OCI-LY3 (cell line): ENCODE measurements at regions not wholly inside any gene's neighbourhood (a gene's known extent, or its start where the extent isn't known, plus 50 kb on each side); places are given as distances from the start of the nearest gene placed in this dataset.

ENCODE experiments used
- H2AFZ ChIP-seq: fragments of 200-600, 300-600 bp; shearing (Covaris generic); 2 replicates; pipeline ENCODE4 v1.6.0; 2014; ENCODE audit warnings: antibody characterized with exemption, low read depth, low read length
- H3K27ac ChIP-seq: fragments of 200-600, 300-600 bp; sonication (generic); 2 replicates; pipeline ENCODE4 v1.5.1; 2014; ENCODE audit warnings: mild to moderate bottlenecking, low read length, moderate library complexity, mixed read lengths
- H3K27me3 ChIP-seq: fragments of 200-600, 300-600 bp; sonication (generic); 2 replicates; pipeline ENCODE4 v1.6.1; 2014; ENCODE audit warnings: low read depth, low read length, mixed read lengths
- H3K36me3 ChIP-seq: fragments of 200-600, 300-600 bp; sonication (generic); replicated peaks from 2 replicates; pipeline ENCODE3; 2014; ENCODE audit warnings: low read depth, low read length, mixed read lengths
- H3K4me1 ChIP-seq: fragments of 300-600, 200-600 bp; sonication (generic); 2 replicates; pipeline ENCODE4 v1.6.1; 2014; ENCODE audit warnings: low read length, mixed read lengths
- H3K4me2 ChIP-seq: fragments of 200-600, 300-600 bp; sonication (generic); 2 replicates; pipeline ENCODE4 v1.6.1; 2014; ENCODE audit warnings: low read length, mixed read lengths
- H3K4me3 ChIP-seq: fragments of 300-600, 200-600 bp; sonication (generic); 2 replicates; pipeline ENCODE4 v1.5.1; 2014; ENCODE audit warnings: antibody characterized with exemption, mild to moderate bottlenecking, low read length, moderate library complexity
- H3K79me2 ChIP-seq: fragments of 300-600, 200-600 bp; shearing (Covaris generic); 2 replicates; pipeline ENCODE4 v1.6.1; 2014; ENCODE audit warnings: mild to moderate bottlenecking, low read length, mixed read lengths
- H3K9ac ChIP-seq: fragments of 300-600, 200-600 bp; shearing (Covaris generic); 2 replicates; pipeline ENCODE4 v1.6.0; 2014; ENCODE audit warnings: mild to moderate bottlenecking, low read length, moderate library complexity
- H3K9me3 ChIP-seq: fragments of 200-600, 300-600 bp; shearing (Covaris generic); 2 replicates; pipeline ENCODE4 v1.6.1; 2014; ENCODE audit warnings: low read length, mixed read lengths; ENCODE audit not compliant: insufficient read depth
- H4K20me1 ChIP-seq: fragments of 200-600, 300-600 bp; sonication (generic); 2 replicates; pipeline ENCODE4 v1.6.1; 2016; ENCODE audit warnings: low read length, mixed read lengths; ENCODE audit not compliant: insufficient read depth
- EZH2phosphoT487 ChIP-seq: fragments of 200-600 bp; shearing (Covaris generic); IDR thresholded peaks from 2 replicates; pipeline ENCODE4 v1.6.1; 2018; ENCODE audit warnings: antibody characterized with exemption, mixed run types, low read depth
- TF ChIP-seq, protein P1 (sequence below): fragments of 200-600, 300-600 bp; sonication (generic); IDR thresholded peaks from 2 replicates; pipeline ENCODE4 v1.5.1; 2014; ENCODE audit warnings: antibody characterized with exemption, low read length, low read depth

DNA sequence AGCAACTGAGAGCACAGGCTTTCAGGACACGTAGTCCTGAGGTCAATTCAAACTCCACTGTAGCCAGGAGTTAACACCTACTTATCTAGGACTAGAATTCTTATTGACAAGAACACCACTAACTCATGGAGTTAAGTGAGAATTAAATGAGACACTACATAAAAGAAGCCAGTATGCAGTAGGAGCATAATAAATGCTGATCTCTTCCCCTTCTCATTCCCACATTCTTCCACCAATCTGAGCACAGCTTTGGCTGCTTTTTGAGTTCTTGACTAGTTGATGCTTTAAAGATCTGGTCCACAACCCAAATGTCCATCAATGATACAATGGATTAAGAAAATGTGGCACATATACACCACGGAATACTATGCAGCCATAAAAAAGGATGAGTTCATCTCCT is 55.2 kb downstream of the TTC32 start:
- Histone ChIP-seq H3K27me3 (peaks cover 6% of the 10 kb centered on the region; the same call in 1 of the 2 replicates), H3K9ac (no peak overlapping the region), H3K9me3 (no peaks in the 10 kb centered on the region), H3K79me2 (no peaks in the 10 kb centered on the region), H3K36me3 (no peaks in the 10 kb centered on the region), H4K20me1 (no peaks in the 10 kb centered on the region), H3K4me2 (no peak overlapping the region), H3K4me1 (no peaks in the 10 kb centered on the region), H3K27ac (no peak overlapping the region), H3K4me3 (no peak overlapping the region), H2AFZ (no peak overlapping the region)
- TF ChIP-seq EZH2phosphoT487, result no peak

- Histone ChIP-seq H2AFZ (no peak overlapping the region), H3K4me2 (no peak overlapping the region), H3K27ac (no peak overlapping the region), H4K20me1 (no peaks in the 10 kb centered on the region), H3K9ac (no peak overlapping the region), H3K4me1 (no peaks in the 10 kb centered on the region), H3K9me3 (no peaks in the 10 kb centered on the region), H3K36me3 (no peaks in the 10 kb centered on the region), H3K27me3 (peaks cover 6% of the 10 kb centered on the region; the same call in 1 of the 2 replicates), H3K79me2 (no peaks in the 10 kb centered on the region), H3K4me3 (no peak overlapping the region)
- no peak for TF ChIP-seq EZH2phosphoT487
- TF ChIP-seq, protein P1, sequence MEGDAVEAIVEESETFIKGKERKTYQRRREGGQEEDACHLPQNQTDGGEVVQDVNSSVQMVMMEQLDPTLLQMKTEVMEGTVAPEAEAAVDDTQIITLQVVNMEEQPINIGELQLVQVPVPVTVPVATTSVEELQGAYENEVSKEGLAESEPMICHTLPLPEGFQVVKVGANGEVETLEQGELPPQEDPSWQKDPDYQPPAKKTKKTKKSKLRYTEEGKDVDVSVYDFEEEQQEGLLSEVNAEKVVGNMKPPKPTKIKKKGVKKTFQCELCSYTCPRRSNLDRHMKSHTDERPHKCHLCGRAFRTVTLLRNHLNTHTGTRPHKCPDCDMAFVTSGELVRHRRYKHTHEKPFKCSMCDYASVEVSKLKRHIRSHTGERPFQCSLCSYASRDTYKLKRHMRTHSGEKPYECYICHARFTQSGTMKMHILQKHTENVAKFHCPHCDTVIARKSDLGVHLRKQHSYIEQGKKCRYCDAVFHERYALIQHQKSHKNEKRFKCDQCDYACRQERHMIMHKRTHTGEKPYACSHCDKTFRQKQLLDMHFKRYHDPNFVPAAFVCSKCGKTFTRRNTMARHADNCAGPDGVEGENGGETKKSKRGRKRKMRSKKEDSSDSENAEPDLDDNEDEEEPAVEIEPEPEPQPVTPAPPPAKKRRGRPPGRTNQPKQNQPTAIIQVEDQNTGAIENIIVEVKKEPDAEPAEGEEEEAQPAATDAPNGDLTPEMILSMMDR, result no peak
Observed at GRCh38 chr2:19846030-19846429, 55.8 kb downstream of the TTC32 start.

DNA sequence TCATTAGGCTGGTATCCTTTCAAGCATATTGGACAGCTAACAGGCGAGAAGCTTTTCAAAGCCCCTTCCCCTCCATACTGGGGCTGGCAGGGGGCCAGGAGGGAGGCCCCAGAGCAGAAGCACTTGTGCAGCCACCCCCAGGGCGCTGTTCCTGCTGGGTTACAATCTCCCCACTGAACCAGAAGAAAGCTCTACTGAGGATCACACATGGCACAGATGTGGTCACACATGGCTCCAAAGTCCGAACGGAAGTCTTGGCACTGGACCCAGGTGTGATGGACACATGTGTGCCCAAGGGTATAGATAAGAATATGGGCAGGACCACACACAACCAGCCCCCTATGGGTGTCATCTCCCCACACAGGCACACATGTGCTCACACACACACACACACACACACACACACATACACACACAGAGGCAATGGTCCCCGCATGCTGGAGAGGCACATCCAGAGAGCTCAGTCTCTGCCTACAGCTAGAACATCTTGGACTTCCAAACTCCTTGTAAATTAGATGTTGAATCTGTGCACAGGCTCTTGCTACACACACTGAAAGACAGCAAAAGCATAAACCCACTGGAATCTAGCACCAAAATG is 56.4 kb downstream of the TTC32 start:
- Histone ChIP-seq H3K4me1 (no peaks in the 10 kb centered on the region), H3K36me3 (no peaks in the 10 kb centered on the region), H2AFZ (no peak overlapping the region), H3K9me3 (no peaks in the 10 kb centered on the region), H3K27me3 (peaks cover 6% of the 10 kb centered on the region; the same call in 1 of the 2 replicates), H4K20me1 (no peaks in the 10 kb centered on the region), H3K4me2 (no peak overlapping the region), H3K79me2 (no peaks in the 10 kb centered on the region), H3K4me3 (no peak overlapping the region), H3K9ac (no peak overlapping the region), H3K27ac (no peak overlapping the region)
- TF ChIP-seq EZH2phosphoT487, result no peak
- TF ChIP-seq, protein P1, result no peak

GRCh38 chr2:19844750-19845149 is 57.0 kb downstream of the TTC32 start:
- Histone ChIP-seq H3K27me3 (peaks cover 6% of the 10 kb centered on the region; the same call in 1 of the 2 replicates), H3K4me2 (no peak overlapping the region), H3K36me3 (no peaks in the 10 kb centered on the region), H3K4me1 (no peaks in the 10 kb centered on the region), H2AFZ (no peak overlapping the region), H3K4me3 (no peak overlapping the region), H3K27ac (no peak overlapping the region), H3K9me3 (no peaks in the 10 kb centered on the region), H4K20me1 (no peaks in the 10 kb centered on the region), H3K9ac (no peak overlapping the region), H3K79me2 (no peaks in the 10 kb centered on the region)
- TF ChIP-seq, protein P1, result no peak
- no peak for TF ChIP-seq EZH2phosphoT487
